Endothelial cell of umbilical vein (primary cell): ENCODE measurements at regions not wholly inside any gene's neighbourhood (a gene's known extent, or its start where the extent isn't known, plus 50 kb on each side); places are given as distances from the start of the nearest gene placed in this dataset.
"Not testable (repeated sequence)": the region's sequence is repeated elsewhere in the genome, so short reads cannot be mapped to it uniquely, and the experiment has no call there.

Experiments used
- EZH2 ChIP-seq: IDR thresholded peaks from 2 replicates; pipeline ENCODE4 v1.6.1; 2012; ENCODE audit warnings: borderline replicate concordance, low read depth, mild to moderate bottlenecking, moderate library complexity, low read length, inconsistent platforms; ENCODE audit not compliant: severe bottlenecking
- FOS ChIP-seq: IDR thresholded peaks from 2 replicates; pipeline ENCODE4 v1.6.1; 2011; ENCODE audit warnings: mild to moderate bottlenecking, low read length, moderate library complexity, borderline replicate concordance; ENCODE audit not compliant: insufficient read depth
- GATA2 ChIP-seq: IDR thresholded peaks from 2 replicates; pipeline ENCODE4 v1.7.0; 2011; ENCODE audit warnings: low read depth, mild to moderate bottlenecking, moderate library complexity, mixed read lengths, low read length; ENCODE audit not compliant: insufficient read length, insufficient read depth
- JUN ChIP-seq: IDR thresholded peaks from 2 replicates; pipeline ENCODE4 v1.6.1; 2011; ENCODE audit warnings: borderline replicate concordance, low read depth; ENCODE audit not compliant: insufficient read length, insufficient read depth
- MYC ChIP-seq: IDR thresholded peaks from one replicate; pipeline ENCODE4 v1.6.1; 2011; ENCODE audit warnings: mild to moderate bottlenecking, low read depth, low read length
- POLR2A ChIP-seq: IDR thresholded peaks from 2 replicates; pipeline ENCODE4 v1.6.1; 2012; ENCODE audit warnings: low read depth, mild to moderate bottlenecking, control low read depth, low read length
- POLR2AphosphoS5 ChIP-seq: IDR thresholded peaks from 2 replicates; pipeline ENCODE4 v1.6.1; 2012; ENCODE audit warnings: low read depth, mild to moderate bottlenecking, control low read depth, low read length, moderate library complexity; ENCODE audit not compliant: insufficient read depth
- TF ChIP-seq, protein P1 (sequence below), 2 donors: IDR thresholded peaks; 1 replicate in 1 of 2; 2 replicates in 1 of 2; pipeline ENCODE4 v1.5.1; 2011; ENCODE audit warnings: low read length in 2 of 2, mild to moderate bottlenecking in 2 of 2, moderate library complexity in 2 of 2, control low read depth in 1 of 2, inconsistent platforms in 1 of 2, low read depth in 1 of 2; ENCODE audit not compliant: insufficient read depth in 1 of 2; ENCODE audit errors: extremely low read depth in 1 of 2
- TF ChIP-seq, protein P2 (sequence below): IDR thresholded peaks from 2 replicates; pipeline ENCODE4 v1.6.1; 2011; ENCODE audit not compliant: insufficient read depth, insufficient read length

DNA sequence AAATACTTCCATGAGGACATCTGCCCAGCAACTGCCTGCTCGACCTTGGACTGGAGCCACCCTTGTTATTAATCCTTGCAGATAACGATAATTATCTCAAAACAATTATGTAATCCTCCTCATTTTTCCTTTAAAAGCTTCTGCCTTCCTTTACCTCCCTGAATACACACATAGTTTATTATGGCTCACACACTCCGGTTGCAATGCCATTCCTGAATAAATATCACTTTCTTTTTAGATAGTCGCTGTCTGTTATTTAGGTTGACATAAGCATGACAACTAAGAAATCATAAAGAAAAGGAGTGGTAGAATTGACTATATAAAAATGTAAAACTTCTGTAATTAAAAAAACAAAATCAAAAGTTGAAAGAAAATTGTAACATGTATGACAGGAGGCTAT is 64.8 kb downstream of the B4GALT7 start:
- TF ChIP-seq, protein P1, sequence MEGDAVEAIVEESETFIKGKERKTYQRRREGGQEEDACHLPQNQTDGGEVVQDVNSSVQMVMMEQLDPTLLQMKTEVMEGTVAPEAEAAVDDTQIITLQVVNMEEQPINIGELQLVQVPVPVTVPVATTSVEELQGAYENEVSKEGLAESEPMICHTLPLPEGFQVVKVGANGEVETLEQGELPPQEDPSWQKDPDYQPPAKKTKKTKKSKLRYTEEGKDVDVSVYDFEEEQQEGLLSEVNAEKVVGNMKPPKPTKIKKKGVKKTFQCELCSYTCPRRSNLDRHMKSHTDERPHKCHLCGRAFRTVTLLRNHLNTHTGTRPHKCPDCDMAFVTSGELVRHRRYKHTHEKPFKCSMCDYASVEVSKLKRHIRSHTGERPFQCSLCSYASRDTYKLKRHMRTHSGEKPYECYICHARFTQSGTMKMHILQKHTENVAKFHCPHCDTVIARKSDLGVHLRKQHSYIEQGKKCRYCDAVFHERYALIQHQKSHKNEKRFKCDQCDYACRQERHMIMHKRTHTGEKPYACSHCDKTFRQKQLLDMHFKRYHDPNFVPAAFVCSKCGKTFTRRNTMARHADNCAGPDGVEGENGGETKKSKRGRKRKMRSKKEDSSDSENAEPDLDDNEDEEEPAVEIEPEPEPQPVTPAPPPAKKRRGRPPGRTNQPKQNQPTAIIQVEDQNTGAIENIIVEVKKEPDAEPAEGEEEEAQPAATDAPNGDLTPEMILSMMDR (IDR thresholded peaks at IDR 0.05; ENCODE audit: extremely low read depth in 1 of 2, insufficient read depth in 1 of 2, low read depth in 1 of 2, low read length in 2 of 2) = not testable (repeated sequence)
- TF ChIP-seq EZH2, POLR2A, FOS, POLR2AphosphoS5, MYC, JUN, GATA2: not testable (repeated sequence)
- TF ChIP-seq, protein P2, sequence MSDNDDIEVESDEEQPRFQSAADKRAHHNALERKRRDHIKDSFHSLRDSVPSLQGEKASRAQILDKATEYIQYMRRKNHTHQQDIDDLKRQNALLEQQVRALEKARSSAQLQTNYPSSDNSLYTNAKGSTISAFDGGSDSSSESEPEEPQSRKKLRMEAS = not testable (repeated sequence)
